ENCODE measurements at regions not wholly inside any gene's neighbourhood (a gene's known extent, or its start where the extent isn't known, plus 50 kb on each side); places are given as distances from the start of the nearest gene placed in this dataset.

- no peak for DNase-seq (ENCODE audit: low spot score)
Observed at GRCh38 chr20:60803335-60804055, 448.6 kb upstream of the CDH4 start.

GRCh38 chr20:60804240-60804917 lies 447.7 kb upstream of the CDH4 start:
- DNase-seq (ENCODE audit: low spot score): no peak

GRCh38 chr20:60804918-60805630 lies 447.0 kb upstream of the CDH4 start:
- no peak for DNase-seq (ENCODE audit: low spot score)

GRCh38 chr20:60806354-60806753 lies 445.7 kb upstream of the CDH4 start:
- DNase-seq (ENCODE audit: low spot score): no peak

- DNase-seq (ENCODE audit: low spot score): no peak
Observed at GRCh38 chr20:60806824-60807223, 445.2 kb upstream of the CDH4 start.

GRCh38 chr20:60808003-60808672 lies 443.9 kb upstream of the CDH4 start:
- no peak for DNase-seq (ENCODE audit: low spot score)

GRCh38 chr20:60808701-60809100 lies 443.4 kb upstream of the CDH4 start:
- DNase-seq (ENCODE audit: low spot score): no peak

GRCh38 chr20:60810561-60810960 lies 441.5 kb upstream of the CDH4 start:
- no peak for DNase-seq (ENCODE audit: low spot score)

GRCh38 chr20:60812561-60812960 lies 439.5 kb upstream of the CDH4 start:
- DNase-seq (ENCODE audit: low spot score): no peak

GRCh38 chr20:60813066-60813465 lies 439.0 kb upstream of the CDH4 start:
- DNase-seq (ENCODE audit: low spot score): no peak

GRCh38 chr20:60815656-60816055 lies 436.4 kb upstream of the CDH4 start:
- no peak for DNase-seq (ENCODE audit: low spot score)

GRCh38 chr20:60816901-60817300 lies 435.2 kb upstream of the CDH4 start:
- DNase-seq (ENCODE audit: low spot score): no peak

GRCh38 chr20:60817891-60818290 lies 434.2 kb upstream of the CDH4 start:
- DNase-seq (ENCODE audit: low spot score): no peak

- DNase-seq (ENCODE audit: low spot score): no peak
Observed at GRCh38 chr20:60819511-60819910, 432.6 kb upstream of the CDH4 start.

- no peak for DNase-seq (ENCODE audit: low spot score)
Observed at GRCh38 chr20:60820149-60820548, 431.9 kb upstream of the CDH4 start.

GRCh38 chr20:60820918-60821317 lies 431.1 kb upstream of the CDH4 start:
- DNase-seq (ENCODE audit: low spot score): peak; percentile 22

- no peak for DNase-seq (ENCODE audit: low spot score)
Observed at GRCh38 chr20:60822699-60823607, 429.1 kb upstream of the CDH4 start.

- DNase-seq (ENCODE audit: low spot score): no peak
Observed at GRCh38 chr20:60835876-60836275, 416.2 kb upstream of the CDH4 start.

- DNase-seq (ENCODE audit: low spot score): no peak
Observed at GRCh38 chr20:60837173-60837770, 414.8 kb upstream of the CDH4 start.

GRCh38 chr20:60838297-60838696 lies 413.8 kb upstream of the CDH4 start:
- DNase-seq (ENCODE audit: low spot score): no peak

- no peak for DNase-seq (ENCODE audit: low spot score)
Observed at GRCh38 chr20:60840971-60841370, 411.1 kb upstream of the CDH4 start.
